Activated CD8-positive, alpha-beta T cell treated with anti-CD3 and anti-CD28 coated beads for 36 hours (primary cell): ENCODE measurements at regions not wholly inside any gene's neighbourhood (a gene's known extent, or its start where the extent isn't known, plus 50 kb on each side); places are given as distances from the start of the nearest gene placed in this dataset.

Experiments used
- ATAC-seq: fragments of 200-7000 bp; cut with Tn5 transposase; one replicate; pipeline ENCODE4 v1.10.0; 2021; ENCODE audit warnings: mild to moderate bottlenecking, moderate library complexity
- CTCF ChIA-PET: fragments of 350-600 bp; sonication (Branson Sonifier 250); formaldehyde crosslinking; loops from one replicate; lab custom pipeline; 2021; ENCODE audit warnings: antibody characterized with exemption; lab: Charles Lee
- POLR2A ChIA-PET: fragments of 350-600 bp; sonication (Branson Sonifier 250); formaldehyde crosslinking; loops from one replicate; lab custom pipeline; 2021; ENCODE audit warnings: antibody characterized with exemption; lab: Charles Lee
- DNase-seq: peaks from one replicate; pipeline ENCODE4 v3.0.0-alpha.2; 2020
- H3K27ac Mint-ChIP-seq: one replicate; pipeline ENCODE4 v1.8.0; 2021; ENCODE audit warnings: mild to moderate bottlenecking, mixed read lengths
- H3K27me3 Mint-ChIP-seq: one replicate; pipeline ENCODE4 v1.8.0; 2021; ENCODE audit warnings: mixed read lengths
- H3K36me3 Mint-ChIP-seq: one replicate; pipeline ENCODE4 v1.8.0; 2021; ENCODE audit warnings: low read depth, mixed read lengths
- H3K4me1 Mint-ChIP-seq: one replicate; pipeline ENCODE4 v1.8.0; 2021; ENCODE audit warnings: low read depth, mixed read lengths
- H3K4me3 Mint-ChIP-seq: one replicate; pipeline ENCODE4 v1.8.0; 2021; ENCODE audit warnings: mild to moderate bottlenecking, moderate library complexity, mixed read lengths
- H3K9me3 Mint-ChIP-seq: one replicate; pipeline ENCODE4 v1.8.0; 2021; ENCODE audit warnings: mixed read lengths
- intact Hi-C: fragments of 100-400 bp; cut with micrococcal nuclease; formaldehyde crosslinking; loops from one replicate; pipeline ENCODE4 v1.10.0; 2022
- TF ChIP-seq, protein P1 (sequence below): fragments of 200-600 bp; IDR thresholded peaks from one replicate; pipeline ENCODE4 v1.8.0; 2022; ENCODE audit warnings: antibody characterized with exemption, mild to moderate bottlenecking

- TF ChIP-seq, protein P1, sequence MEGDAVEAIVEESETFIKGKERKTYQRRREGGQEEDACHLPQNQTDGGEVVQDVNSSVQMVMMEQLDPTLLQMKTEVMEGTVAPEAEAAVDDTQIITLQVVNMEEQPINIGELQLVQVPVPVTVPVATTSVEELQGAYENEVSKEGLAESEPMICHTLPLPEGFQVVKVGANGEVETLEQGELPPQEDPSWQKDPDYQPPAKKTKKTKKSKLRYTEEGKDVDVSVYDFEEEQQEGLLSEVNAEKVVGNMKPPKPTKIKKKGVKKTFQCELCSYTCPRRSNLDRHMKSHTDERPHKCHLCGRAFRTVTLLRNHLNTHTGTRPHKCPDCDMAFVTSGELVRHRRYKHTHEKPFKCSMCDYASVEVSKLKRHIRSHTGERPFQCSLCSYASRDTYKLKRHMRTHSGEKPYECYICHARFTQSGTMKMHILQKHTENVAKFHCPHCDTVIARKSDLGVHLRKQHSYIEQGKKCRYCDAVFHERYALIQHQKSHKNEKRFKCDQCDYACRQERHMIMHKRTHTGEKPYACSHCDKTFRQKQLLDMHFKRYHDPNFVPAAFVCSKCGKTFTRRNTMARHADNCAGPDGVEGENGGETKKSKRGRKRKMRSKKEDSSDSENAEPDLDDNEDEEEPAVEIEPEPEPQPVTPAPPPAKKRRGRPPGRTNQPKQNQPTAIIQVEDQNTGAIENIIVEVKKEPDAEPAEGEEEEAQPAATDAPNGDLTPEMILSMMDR, result no peak
- no peak for DNase-seq
- H3K9me3 Mint-ChIP-seq, result no peaks in the 10 kb centered on the region
- ChIA-PET CTCF (no interaction called here), POLR2A (no interaction called here)
- intact Hi-C loops, result no loop called here
- H3K27me3 Mint-ChIP-seq, result no peaks in the 10 kb centered on the region
- H3K4me1 Mint-ChIP-seq, result peaks cover 10% of the 10 kb centered on the region
- H3K27ac Mint-ChIP-seq, result no peak overlapping the region
- ATAC-seq, result no peak
- no peak overlapping the region for H3K4me3 Mint-ChIP-seq
- no peaks in the 10 kb centered on the region for H3K36me3 Mint-ChIP-seq
Observed at GRCh38 chr10:78948621-78949030, 120.1 kb upstream of the ZMIZ1 start.

GRCh38 chr10:78950656-78951587, 117.8 kb upstream of the ZMIZ1 start:
- DNase-seq (no peak), ATAC-seq (no peak)
- Mint-ChIP-seq H3K27me3 (no peaks in the 10 kb centered on the region), H3K27ac (no peak overlapping the region), H3K36me3 (no peaks in the 10 kb centered on the region), H3K4me3 (no peak overlapping the region), H3K4me1 (no peaks in the 10 kb centered on the region), H3K9me3 (no peaks in the 10 kb centered on the region)
- TF ChIP-seq, protein P1, result no peak
- intact Hi-C loops, result no loop called here
- ChIA-PET CTCF (no interaction called here), POLR2A (no interaction called here)

GRCh38 chr10:78952030-78952429, 116.7 kb upstream of the ZMIZ1 start:
- no peaks in the 10 kb centered on the region for H3K4me1 Mint-ChIP-seq
- no peaks in the 10 kb centered on the region for H3K36me3 Mint-ChIP-seq
- TF ChIP-seq, protein P1, result no peak

DNA sequence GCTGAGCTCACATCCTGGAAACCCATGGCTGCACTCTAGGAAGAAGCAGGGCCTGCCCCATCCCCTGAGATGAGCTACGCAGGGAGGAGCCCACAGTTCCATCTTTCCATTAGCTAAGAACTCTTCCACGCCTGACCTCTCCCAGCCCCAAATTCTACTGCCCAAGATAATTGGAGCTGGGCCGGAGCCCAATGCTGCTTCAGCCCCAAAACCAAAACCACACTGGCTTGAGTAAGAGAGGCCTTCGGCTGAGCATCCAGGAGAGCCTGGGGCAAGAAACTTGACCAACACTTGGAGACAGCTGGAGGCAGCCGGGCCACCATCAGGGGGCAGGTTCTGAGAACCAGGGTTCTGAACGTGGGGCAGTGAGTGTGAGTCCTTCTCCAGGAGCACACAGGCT, 116.1 kb upstream of the ZMIZ1 start:
- POLR2A ChIA-PET, result no interaction called here
- no peaks in the 10 kb centered on the region for H3K4me1 Mint-ChIP-seq

More at GRCh38 chr10:78952030-78952429, 116.7 kb upstream of the ZMIZ1 start:
- intact Hi-C loops, result no loop called here
- no peak overlapping the region for H3K4me3 Mint-ChIP-seq
- H3K9me3 Mint-ChIP-seq, result no peaks in the 10 kb centered on the region
- CTCF ChIA-PET, result no interaction called here
- POLR2A ChIA-PET, result no interaction called here
- no peak overlapping the region for H3K27ac Mint-ChIP-seq
- DNase-seq (no peak), ATAC-seq (no peak)
- H3K27me3 Mint-ChIP-seq, result no peaks in the 10 kb centered on the region

More for the DNA sequence above, 116.1 kb upstream of the ZMIZ1 start:
- H3K36me3 Mint-ChIP-seq, result no peaks in the 10 kb centered on the region
- DNase-seq (no peak), ATAC-seq (no peak)
- no peaks in the 10 kb centered on the region for H3K9me3 Mint-ChIP-seq
- no peak overlapping the region for H3K4me3 Mint-ChIP-seq
- intact Hi-C loops, result no loop called here
- CTCF ChIA-PET, result interaction anchor here (1.1 kb wide), 1 partner anchor 136 kb away, joined by 3 read pairs; no protein-coding TSS in a partner anchor
- TF ChIP-seq, protein P1, result no peak
- H3K27me3 Mint-ChIP-seq, result no peaks in the 10 kb centered on the region
- no peak overlapping the region for H3K27ac Mint-ChIP-seq
